C4-2B (cell line): ENCODE measurements at regions not wholly inside any gene's neighbourhood (a gene's known extent, or its start where the extent isn't known, plus 50 kb on each side); places are given as distances from the start of the nearest gene placed in this dataset.

ENCODE experiments used
- H3K27ac ChIP-seq: fragments of 450-650 bp; 2 replicates; pipeline ENCODE4 v1.5.1; 2017
- ZFX ChIP-seq: fragments of 450-650 bp; IDR thresholded peaks from 2 replicates; pipeline ENCODE4 v1.6.1; 2017
- TF ChIP-seq, protein P1 (sequence below): fragments of 450-650 bp; conservative IDR thresholded peaks from 2 replicates; pipeline ENCODE4 v1.5.1; 2017; ENCODE audit warnings: mild to moderate bottlenecking

DNA sequence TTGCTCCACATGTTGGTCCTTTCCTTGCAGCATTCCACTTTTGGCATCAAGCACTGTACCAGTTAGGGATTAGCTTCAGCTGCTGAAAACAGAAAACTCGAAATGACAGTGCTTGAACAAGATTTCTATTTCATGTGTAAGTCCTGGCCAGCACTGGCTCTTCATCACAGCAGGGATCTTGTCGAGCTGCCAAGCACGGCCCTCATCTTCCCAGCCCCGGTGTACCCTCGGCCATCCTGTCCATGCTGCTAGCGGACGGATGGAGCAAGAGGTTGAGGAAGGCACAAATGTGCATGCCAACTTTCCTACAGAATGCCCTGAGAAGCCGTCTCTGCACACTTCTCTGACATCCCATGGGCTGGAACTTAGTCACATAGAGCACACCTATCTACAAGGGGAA lies 130.6 kb downstream of the TENT4A start:
- TF ChIP-seq, protein P1, sequence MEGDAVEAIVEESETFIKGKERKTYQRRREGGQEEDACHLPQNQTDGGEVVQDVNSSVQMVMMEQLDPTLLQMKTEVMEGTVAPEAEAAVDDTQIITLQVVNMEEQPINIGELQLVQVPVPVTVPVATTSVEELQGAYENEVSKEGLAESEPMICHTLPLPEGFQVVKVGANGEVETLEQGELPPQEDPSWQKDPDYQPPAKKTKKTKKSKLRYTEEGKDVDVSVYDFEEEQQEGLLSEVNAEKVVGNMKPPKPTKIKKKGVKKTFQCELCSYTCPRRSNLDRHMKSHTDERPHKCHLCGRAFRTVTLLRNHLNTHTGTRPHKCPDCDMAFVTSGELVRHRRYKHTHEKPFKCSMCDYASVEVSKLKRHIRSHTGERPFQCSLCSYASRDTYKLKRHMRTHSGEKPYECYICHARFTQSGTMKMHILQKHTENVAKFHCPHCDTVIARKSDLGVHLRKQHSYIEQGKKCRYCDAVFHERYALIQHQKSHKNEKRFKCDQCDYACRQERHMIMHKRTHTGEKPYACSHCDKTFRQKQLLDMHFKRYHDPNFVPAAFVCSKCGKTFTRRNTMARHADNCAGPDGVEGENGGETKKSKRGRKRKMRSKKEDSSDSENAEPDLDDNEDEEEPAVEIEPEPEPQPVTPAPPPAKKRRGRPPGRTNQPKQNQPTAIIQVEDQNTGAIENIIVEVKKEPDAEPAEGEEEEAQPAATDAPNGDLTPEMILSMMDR = no peak
- no peak for TF ChIP-seq ZFX
- no peak overlapping the region for H3K27ac ChIP-seq

DNA sequence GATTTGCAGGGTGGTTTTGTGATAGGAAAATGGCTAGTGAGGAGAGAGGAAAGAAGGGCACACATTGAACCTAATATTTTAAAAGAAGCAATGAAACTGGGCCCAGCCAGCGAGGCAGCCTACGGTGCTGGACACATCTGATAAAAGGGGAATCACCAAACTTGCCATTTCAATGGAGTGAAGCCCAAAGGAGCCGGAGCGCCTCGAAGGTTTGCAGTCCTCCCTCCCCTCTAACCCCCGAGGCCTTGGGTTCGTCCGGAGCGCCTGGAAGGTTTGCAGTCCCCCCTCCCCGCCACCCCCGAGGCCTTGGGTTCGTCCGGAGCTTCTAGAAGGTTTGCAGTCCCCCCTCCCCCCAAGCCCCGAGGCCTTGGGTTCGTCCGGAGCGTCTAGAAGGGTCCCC lies 132.6 kb downstream of the TENT4A start:
- no peak overlapping the region for H3K27ac ChIP-seq
- TF ChIP-seq, protein P1 = no peak
- TF ChIP-seq ZFX = no peak

DNA sequence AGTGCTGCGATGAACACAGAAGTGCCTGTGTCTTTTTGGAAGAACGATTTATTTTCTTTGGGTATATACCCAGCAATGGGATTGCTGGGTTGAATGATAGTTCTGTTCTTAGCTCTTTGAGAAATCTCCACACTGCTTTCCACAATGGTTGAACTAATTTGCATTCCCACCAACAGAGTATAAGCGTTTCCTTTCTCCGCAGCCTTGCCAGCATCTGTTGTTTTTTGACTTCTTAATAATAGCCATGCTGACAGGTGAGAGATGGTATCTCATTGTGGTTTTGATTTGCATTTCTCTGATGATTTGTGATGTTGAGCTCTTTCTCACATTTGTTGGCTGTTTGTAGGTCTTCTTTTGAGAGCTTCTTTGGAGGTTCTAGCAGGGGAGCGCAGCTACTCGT lies 134.6 kb downstream of the TENT4A start:
- H3K27ac ChIP-seq = no peak overlapping the region
- TF ChIP-seq, protein P1 = no peak
- TF ChIP-seq ZFX = no peak

DNA sequence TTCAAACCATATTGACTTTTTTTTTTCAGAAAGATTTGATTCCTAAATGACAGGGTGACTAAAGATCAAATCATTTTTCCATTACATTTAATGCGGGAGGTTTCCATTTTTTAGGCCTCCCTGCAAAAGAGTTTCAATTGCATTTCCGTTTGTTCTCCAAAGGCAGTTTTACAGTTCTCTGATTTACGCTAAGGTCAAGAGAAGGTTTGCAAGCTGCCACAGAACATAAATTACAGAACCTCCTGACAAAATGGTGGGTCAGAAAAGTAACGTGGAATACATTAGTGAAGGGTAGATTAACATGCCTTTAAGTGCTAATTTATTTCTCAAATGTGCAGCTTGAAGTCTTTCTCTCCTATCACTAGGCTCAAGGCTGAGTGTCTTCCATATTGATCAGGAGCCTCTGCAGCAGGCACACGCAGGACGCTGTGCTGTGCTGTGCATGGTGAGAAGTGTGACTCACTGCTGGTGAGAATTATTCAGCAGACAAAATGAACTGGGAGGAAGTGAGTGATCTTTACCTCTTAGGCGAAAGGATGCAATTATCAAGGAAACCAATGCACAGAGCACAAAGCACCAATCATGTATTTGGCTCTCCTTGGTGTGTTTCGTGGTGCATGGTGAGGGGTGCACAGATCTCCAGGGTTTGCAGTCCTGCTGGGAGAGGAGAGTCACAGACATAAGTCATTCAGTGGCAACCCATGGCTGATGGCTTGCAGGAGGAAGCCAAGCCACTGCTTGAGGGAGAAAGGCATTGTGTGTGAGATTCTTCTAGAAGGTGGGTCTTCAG lies 136.3 kb downstream of the TENT4A start:
- TF ChIP-seq ZFX = no peak
- TF ChIP-seq, protein P1 = no peak
- no peak overlapping the region for H3K27ac ChIP-seq

DNA sequence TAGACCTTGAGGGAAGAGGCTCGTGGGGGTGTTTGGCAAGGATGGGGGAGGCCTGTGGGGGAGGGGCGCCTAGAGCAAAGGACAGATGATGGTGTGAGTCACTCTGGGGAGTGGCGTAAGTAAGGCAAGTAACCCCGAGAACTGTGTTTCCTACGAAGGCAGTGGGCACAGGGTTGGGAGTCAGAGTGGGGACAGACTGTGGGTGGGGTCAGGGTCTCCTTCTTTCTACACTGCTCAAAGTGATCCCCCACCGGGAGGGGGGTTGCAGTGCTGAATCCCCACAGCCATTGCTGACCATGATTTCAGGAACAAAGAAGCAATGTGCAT lies 136.8 kb downstream of the TENT4A start:
- TF ChIP-seq, protein P1 = no peak
- no peak for TF ChIP-seq ZFX
- no peak overlapping the region for H3K27ac ChIP-seq

DNA sequence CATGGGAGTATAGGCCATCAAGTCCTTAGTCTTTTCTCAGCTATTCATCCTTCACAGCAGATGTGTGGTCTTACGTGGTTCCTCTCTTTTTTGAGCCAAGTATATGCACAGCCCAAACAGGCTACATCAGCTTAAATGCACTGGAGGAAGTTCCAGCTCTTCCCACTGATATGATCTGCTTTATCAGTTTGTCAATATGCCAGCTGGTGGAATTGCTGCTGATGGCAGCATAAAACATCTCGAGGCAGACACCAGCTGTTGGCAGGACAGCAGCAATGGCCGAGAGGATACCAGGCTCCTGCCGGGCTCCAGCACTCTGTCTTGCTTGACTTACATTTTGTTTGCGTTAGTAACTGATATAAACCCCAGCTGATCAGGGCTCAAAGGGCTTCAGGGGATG lies 143.4 kb downstream of the TENT4A start:
- no peak overlapping the region for H3K27ac ChIP-seq
- TF ChIP-seq, protein P1 = no peak
- no peak for TF ChIP-seq ZFX

DNA sequence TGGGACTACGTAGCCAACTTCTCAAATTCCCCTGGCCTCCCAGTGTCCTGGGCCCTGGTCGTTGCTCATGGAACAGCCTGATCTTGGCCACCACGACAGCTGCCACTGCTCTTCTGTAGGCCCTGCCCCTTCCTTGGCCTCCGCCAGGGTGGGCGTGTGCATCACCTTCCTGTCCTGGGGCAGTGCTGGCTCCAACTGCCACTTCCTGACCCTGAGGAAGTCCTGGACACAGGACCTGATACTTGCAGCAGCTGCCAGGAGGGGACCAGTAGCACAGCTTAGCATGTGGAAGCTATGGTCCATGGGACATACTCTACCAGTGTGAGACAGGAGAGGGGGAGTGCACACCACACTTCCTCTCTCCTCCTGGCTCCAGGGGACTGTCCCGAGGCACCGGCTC lies 145.2 kb downstream of the TENT4A start:
- H3K27ac ChIP-seq = no peak overlapping the region
- TF ChIP-seq, protein P1 = no peak
- TF ChIP-seq ZFX = no peak
